ENCODE measurements at regions not wholly inside any gene's neighbourhood (a gene's known extent, or its start where the extent isn't known, plus 50 kb on each side); places are given as distances from the start of the nearest gene placed in this dataset.

- DNase-seq = no peak
Measured at GRCh38 chr9:120291050-120291449, 288.9 kb downstream of the CDK5RAP2 start.

- no peak for DNase-seq
Measured at GRCh38 chr9:120289990-120290975, 289.7 kb downstream of the CDK5RAP2 start.

GRCh38 chr9:120289098-120289497 is 290.9 kb downstream of the CDK5RAP2 start:
- DNase-seq = no peak

- no peak for DNase-seq
Measured at GRCh38 chr9:120286530-120286929, 293.4 kb downstream of the CDK5RAP2 start.

GRCh38 chr9:120284821-120285220 is 295.1 kb downstream of the CDK5RAP2 start:
- no peak for DNase-seq

- DNase-seq = no peak
Measured at GRCh38 chr9:120281665-120282064, 298.3 kb downstream of the CDK5RAP2 start.

- no peak for DNase-seq
Measured at GRCh38 chr9:120267929-120268328, 312.0 kb downstream of the CDK5RAP2 start.

- no peak for DNase-seq
Measured at GRCh38 chr9:120265791-120266190, 314.2 kb downstream of the CDK5RAP2 start.

GRCh38 chr9:120264528-120264927 is 315.4 kb downstream of the CDK5RAP2 start:
- no peak for DNase-seq

- DNase-seq = no peak
Measured at GRCh38 chr9:120263836-120264235, 316.1 kb downstream of the CDK5RAP2 start.

- no peak for DNase-seq
Measured at GRCh38 chr9:120261419-120261818, 318.5 kb downstream of the CDK5RAP2 start.

GRCh38 chr9:120259100-120259499 is 320.9 kb downstream of the CDK5RAP2 start:
- no peak for DNase-seq

- no peak for DNase-seq
Measured at GRCh38 chr9:120258096-120258495, 321.9 kb downstream of the CDK5RAP2 start.

GRCh38 chr9:120257483-120257882 is 322.5 kb downstream of the CDK5RAP2 start:
- no peak for DNase-seq

GRCh38 chr9:120256146-120256545 is 323.8 kb downstream of the CDK5RAP2 start:
- DNase-seq = no peak

GRCh38 chr9:120252248-120252647 is 327.7 kb downstream of the CDK5RAP2 start:
- DNase-seq = no peak

- no peak for DNase-seq
Measured at GRCh38 chr9:120242116-120242811, 337.7 kb downstream of the CDK5RAP2 start.

- DNase-seq = no peak
Measured at GRCh38 chr9:120236596-120236995, 343.4 kb downstream of the CDK5RAP2 start.

- DNase-seq = no peak
Measured at GRCh38 chr9:120235081-120235480, 344.9 kb downstream of the CDK5RAP2 start.

GRCh38 chr9:120230227-120230626 is 349.7 kb downstream of the CDK5RAP2 start:
- no peak for DNase-seq

- DNase-seq = no peak
Measured at GRCh38 chr9:120221844-120222243, 358.1 kb downstream of the CDK5RAP2 start.

- DNase-seq = no peak
Measured at GRCh38 chr9:120214332-120214731, 365.6 kb downstream of the CDK5RAP2 start.

- DNase-seq = no peak
Measured at GRCh38 chr9:120212853-120213200, 367.1 kb downstream of the CDK5RAP2 start.

All from 8988T (cell line).